Lung (tissue), 9 donors: ENCODE measurements at regions not wholly inside any gene's neighbourhood (a gene's known extent, or its start where the extent isn't known, plus 50 kb on each side); places are given as distances from the start of the nearest gene placed in this dataset.
"Not testable (repeated sequence)": the region's sequence is repeated elsewhere in the genome, so short reads cannot be mapped to it uniquely, and the experiment has no call there.

Source experiments
- ATAC-seq: fragments of 200-7000 bp; cut with Tn5 transposase; one replicate; pipeline ENCODE4 v1.9.1; 2020; ENCODE audit warnings: moderate number of reproducible peaks; ENCODE audit not compliant: insufficient read depth, low FRiP score
- DNase-seq, 3 donors: peaks; one replicate each; pipeline ENCODE4 v3.0.0-alpha.2; 2013 to 2017
- H3K27ac ChIP-seq, 2 donors: one replicate each; pipeline ENCODE4 v1.5.1; 2013; ENCODE audit warnings: mild to moderate bottlenecking in 2 of 2, moderate library complexity in 2 of 2, control low read depth in 1 of 2, inconsistent platforms in 1 of 2, low read depth in 1 of 2, low read length in 1 of 2
- H3K27me3 ChIP-seq, 3 donors: one replicate each; pipeline ENCODE4 v1.5.1; 2013; ENCODE audit warnings: low read length in 2 of 3; ENCODE audit not compliant: control insufficient read depth in 3 of 3, insufficient read depth in 3 of 3
- H3K36me3 ChIP-seq, 4 donors: one replicate each; pipeline ENCODE4 v1.5.1; 2013; ENCODE audit warnings: low read length in 4 of 4, mild to moderate bottlenecking in 1 of 4, moderate library complexity in 1 of 4; ENCODE audit not compliant: control insufficient read depth in 4 of 4, insufficient read depth in 4 of 4
- H3K4me1 ChIP-seq, 5 donors: one replicate each; pipeline ENCODE4 v1.5.1; 2013; ENCODE audit warnings: low read length in 5 of 5, mild to moderate bottlenecking in 2 of 5, moderate library complexity in 1 of 5; ENCODE audit not compliant: control insufficient read depth in 5 of 5, insufficient read depth in 5 of 5
- H3K4me3 ChIP-seq: one replicate; pipeline ENCODE4 v1.5.1; 2013; ENCODE audit warnings: mild to moderate bottlenecking, control low read depth, moderate library complexity
- H3K9ac ChIP-seq, 2 donors: one replicate each; pipeline ENCODE4 v1.5.1; 2013; ENCODE audit warnings: low read length in 2 of 2, control low read depth in 1 of 2; ENCODE audit not compliant: insufficient read depth in 1 of 2
- H3K9me3 ChIP-seq, 4 donors: one replicate each; pipeline ENCODE4 v1.5.1; 2013; ENCODE audit warnings: low read length in 3 of 4, mild to moderate bottlenecking in 1 of 4, moderate library complexity in 1 of 4; ENCODE audit not compliant: control insufficient read depth in 4 of 4, insufficient read depth in 3 of 4
- WGBS, 2 donors: extraction: QIAGEN DNeasy Blood & Tissue Kit; methylation state at CpG; one replicate each; pipeline ENCODE4 v1.1.7; 2013; 5-methylcytosine and 5-hydroxymethylcytosine counted together
- donor health status: Bipolar disorder and iron deficiency.
- donor health status: healthy.
- donor health status: DM: yes; HTN: yes; CAD: no.

GRCh38 chr9:67635067-67635466 lies 223.7 kb upstream of the ANKRD20A1 start:
- not testable (repeated sequence) for ATAC-seq, H3K27me3 ChIP-seq, H3K9ac ChIP-seq, H3K4me1 ChIP-seq, DNase-seq, H3K27ac ChIP-seq, H3K36me3 ChIP-seq, H3K4me3 ChIP-seq, H3K9me3 ChIP-seq
- WGBS, 2 donors: 40 to 65% methylated on average over 2 to 4 of the region's 6 CpGs

- DNase-seq, H3K9me3 ChIP-seq, H3K36me3 ChIP-seq, H3K4me1 ChIP-seq, H3K4me3 ChIP-seq, H3K27ac ChIP-seq, H3K9ac ChIP-seq, H3K27me3 ChIP-seq: not testable (repeated sequence)
- ATAC-seq: peak; percentile 41
- 84 to 88% methylated on average over 13 of the region's 15 CpGs for WGBS, 2 donors
Measured at GRCh38 chr9:67611900-67612299, 246.8 kb upstream of the ANKRD20A1 start.

GRCh38 chr9:67609872-67610271 lies 248.9 kb upstream of the ANKRD20A1 start:
- not testable (repeated sequence) for H3K4me3 ChIP-seq, H3K9me3 ChIP-seq, H3K4me1 ChIP-seq, H3K27me3 ChIP-seq, H3K9ac ChIP-seq, H3K27ac ChIP-seq, DNase-seq, ATAC-seq, H3K36me3 ChIP-seq
- WGBS, 2 donors: 74 to 84% methylated on average over 7 to 8 of the region's 8 CpGs

GRCh38 chr9:67609435-67609834 lies 249.3 kb upstream of the ANKRD20A1 start:
- not testable (repeated sequence) for DNase-seq, H3K36me3 ChIP-seq, H3K4me1 ChIP-seq, H3K9ac ChIP-seq, H3K4me3 ChIP-seq, H3K27me3 ChIP-seq, H3K27ac ChIP-seq, H3K9me3 ChIP-seq, ATAC-seq
- WGBS, 2 donors: 89 to 96% methylated on average over 3 to 4 of the region's 7 CpGs

DNA sequence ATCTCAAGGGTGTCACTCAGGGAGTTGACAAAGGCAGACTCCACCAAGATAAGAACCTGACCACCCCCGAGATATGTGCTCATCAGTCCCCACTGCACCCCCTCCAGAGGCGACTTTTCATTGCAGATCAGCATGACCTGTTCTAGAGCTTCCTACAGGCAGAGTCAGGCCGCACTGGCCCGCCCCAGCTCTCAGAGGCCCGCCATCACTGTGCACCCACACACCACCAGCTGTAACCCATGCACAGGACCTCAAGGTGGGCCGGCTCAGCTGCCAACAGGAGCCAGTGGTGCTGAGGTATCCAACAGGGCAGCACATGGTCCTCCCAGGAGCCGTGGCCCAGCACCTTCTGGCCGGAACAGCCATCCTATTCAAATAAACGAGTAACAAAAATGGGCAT lies 253.6 kb upstream of the ANKRD20A1 start:
- not testable (repeated sequence) for H3K4me3 ChIP-seq, H3K36me3 ChIP-seq, H3K27ac ChIP-seq, H3K9ac ChIP-seq, DNase-seq, H3K27me3 ChIP-seq, H3K4me1 ChIP-seq, ATAC-seq, H3K9me3 ChIP-seq
- WGBS, 2 donors: 97 to 100% methylated on average over 1 to 5 of the region's 9 CpGs

- H3K4me3 ChIP-seq, DNase-seq, H3K4me1 ChIP-seq, ATAC-seq, H3K27ac ChIP-seq, H3K9me3 ChIP-seq, H3K27me3 ChIP-seq, H3K9ac ChIP-seq, H3K36me3 ChIP-seq: not testable (repeated sequence)
- no CpG with 5 or more reads among the region's 9 CpGs for WGBS, 2 donors
Measured at GRCh38 chr9:67603609-67604008, 255.1 kb upstream of the ANKRD20A1 start.

DNA sequence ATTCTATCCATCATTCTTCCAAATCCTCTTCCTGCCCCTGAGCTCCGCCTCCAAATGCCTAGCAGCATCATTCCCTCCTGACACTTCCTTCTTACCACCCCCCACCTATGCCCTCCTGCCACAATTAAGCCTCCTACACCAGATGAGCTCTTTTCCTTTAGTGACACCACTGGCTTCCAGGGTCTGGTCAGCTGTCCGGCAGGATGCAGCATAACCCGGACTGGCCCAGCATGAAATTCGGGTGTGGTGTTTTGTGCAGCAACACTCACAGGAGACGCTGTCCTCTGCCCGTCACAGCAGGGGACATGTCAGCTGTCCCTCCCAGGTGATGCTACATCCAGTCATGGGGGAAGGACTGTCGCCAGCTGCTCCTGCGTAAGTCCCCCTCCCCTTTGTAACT lies 266.3 kb upstream of the ANKRD20A1 start:
- H3K4me3 ChIP-seq, H3K27ac ChIP-seq, ATAC-seq, H3K27me3 ChIP-seq, H3K36me3 ChIP-seq, H3K4me1 ChIP-seq, H3K9ac ChIP-seq, H3K9me3 ChIP-seq, DNase-seq: not testable (repeated sequence)
- WGBS, 2 donors: no CpG with 5 or more reads among the region's 8 CpGs

- H3K36me3 ChIP-seq, H3K27ac ChIP-seq, H3K9me3 ChIP-seq, DNase-seq, H3K9ac ChIP-seq, ATAC-seq, H3K27me3 ChIP-seq, H3K4me1 ChIP-seq, H3K4me3 ChIP-seq: not testable (repeated sequence)
- WGBS, 2 donors: no CpG with 5 or more reads among the region's 3 CpGs
Measured at GRCh38 chr9:67555874-67556273, 302.9 kb upstream of the ANKRD20A1 start.

DNA sequence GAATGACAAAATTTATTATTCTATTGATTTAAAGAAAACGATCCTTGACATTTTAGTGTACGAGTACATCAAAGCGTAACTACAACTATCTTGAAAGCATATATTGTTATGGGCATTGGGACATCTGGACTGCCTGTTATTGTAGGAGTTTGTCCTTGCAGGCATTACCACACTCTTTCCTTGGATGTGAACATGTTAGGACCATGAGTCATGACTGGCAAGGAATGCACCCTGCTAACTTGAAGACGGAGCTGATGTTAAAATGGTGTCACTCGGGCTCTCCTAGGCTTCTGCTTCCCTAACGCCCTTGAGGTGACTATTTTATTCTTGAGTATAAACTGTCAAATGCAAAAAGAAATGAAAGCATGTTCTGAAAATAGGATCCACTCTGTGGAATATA lies 308.7 kb upstream of the ANKRD20A1 start:
- not testable (repeated sequence) for ATAC-seq
- WGBS, 2 donors: 100% methylated on average over 1 of the region's 6 CpGs; no CpG with 5 or more reads in 1 of the 2 donors

More for the DNA sequence above, 308.7 kb upstream of the ANKRD20A1 start:
- not testable (repeated sequence) for DNase-seq, H3K9ac ChIP-seq, H3K4me3 ChIP-seq, H3K4me1 ChIP-seq, H3K27me3 ChIP-seq, H3K27ac ChIP-seq, H3K9me3 ChIP-seq, H3K36me3 ChIP-seq
